ENCODE measurements at regions not wholly inside any gene's neighbourhood (a gene's known extent, or its start where the extent isn't known, plus 50 kb on each side); places are given as distances from the start of the nearest gene placed in this dataset.

- no peak for TF ChIP-seq REST (IDR thresholded peaks at IDR 0.05; ENCODE audit: insufficient read depth in 1 of 2, low read depth in 2 of 2, low read length in 2 of 2)
- TF ChIP-seq POLR2AphosphoS5 (IDR thresholded peaks at IDR 0.05; ENCODE audit: low read depth, low read length): no peak
- TF ChIP-seq SIN3A (IDR thresholded peaks at IDR 0.05; ENCODE audit: borderline replicate concordance, insufficient read depth, low read length): no peak
These were observed 186.2 kb downstream of the TMEM38B start for GRCh38 chr9:105880517-105880916.

Data from PFSK-1 (cell line).